ENCODE measurements at regions not wholly inside any gene's neighbourhood (a gene's known extent, or its start where the extent isn't known, plus 50 kb on each side); places are given as distances from the start of the nearest gene placed in this dataset.

- Histone ChIP-seq H3K36me3 (replicated peaks; ENCODE audit: insufficient read depth, low read length) (no peaks in the 10 kb centered on the region), H3K4me2 (ENCODE audit: low read depth, low read length) (no peak overlapping the region), H2AFZ (ENCODE audit: low read length) (no peak overlapping the region), H3K9me3 (replicated peaks; ENCODE audit: insufficient read depth, low read length) (no peaks in the 10 kb centered on the region), H3F3A (ENCODE audit: insufficient read depth, low read length) (no peaks in the 10 kb centered on the region), H3K4me3 (ENCODE audit: low read length) (no peak overlapping the region), H3K4me1 (ENCODE audit: low read length) (no peaks in the 10 kb centered on the region), H3K27ac (ENCODE audit: low read length) (no peak overlapping the region), H3K9me2 (replicated peaks; ENCODE audit: insufficient read depth, low read length) (no peaks in the 10 kb centered on the region), H3K27me3 (replicated peaks; ENCODE audit: insufficient read depth, low read length) (no peaks in the 10 kb centered on the region), H3K9ac (ENCODE audit: low read length) (no peak overlapping the region), H4K20me1 (ENCODE audit: insufficient read depth, low read length) (no peaks in the 10 kb centered on the region), H3K79me2 (ENCODE audit: low read length) (no peaks in the 10 kb centered on the region)
- TF ChIP-seq EZH2phosphoT487 (IDR thresholded peaks at IDR 0.05; ENCODE audit: low read length) = no peak
- no peak for DNase-seq
These were observed 85.4 kb downstream of the IRX2 start for GRCh38 chr5:2666081-2666480.

DNA sequence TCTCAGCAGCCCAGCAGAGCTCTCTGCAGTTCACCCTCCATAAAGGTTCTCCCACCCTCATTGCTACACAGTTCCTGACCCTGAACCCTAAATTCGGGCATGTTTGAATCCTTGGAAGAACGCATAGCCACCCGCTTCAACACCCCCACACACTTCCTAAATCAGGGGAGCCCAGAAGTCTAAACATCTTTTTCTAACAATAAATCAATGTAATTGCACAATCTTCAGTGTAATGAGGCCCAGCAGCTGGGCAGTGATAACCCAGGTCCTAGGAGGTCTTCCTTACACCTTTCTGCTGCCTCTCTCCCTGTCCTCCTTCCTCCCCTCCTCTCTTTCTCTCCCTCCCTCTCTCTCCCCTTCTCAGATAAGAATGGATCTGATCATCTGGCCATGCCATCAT, 88.0 kb downstream of the IRX2 start:
- Histone ChIP-seq H3F3A (ENCODE audit: insufficient read depth, low read length) (no peaks in the 10 kb centered on the region), H3K4me1 (ENCODE audit: low read length) (no peaks in the 10 kb centered on the region), H3K36me3 (replicated peaks; ENCODE audit: insufficient read depth, low read length) (no peaks in the 10 kb centered on the region), H3K4me2 (ENCODE audit: low read depth, low read length) (no peak overlapping the region), H3K27ac (ENCODE audit: low read length) (no peak overlapping the region), H3K4me3 (ENCODE audit: low read length) (no peak overlapping the region), H3K27me3 (replicated peaks; ENCODE audit: insufficient read depth, low read length) (no peaks in the 10 kb centered on the region), H2AFZ (ENCODE audit: low read length) (no peak overlapping the region), H4K20me1 (ENCODE audit: insufficient read depth, low read length) (no peaks in the 10 kb centered on the region), H3K9me3 (replicated peaks; ENCODE audit: insufficient read depth, low read length) (no peaks in the 10 kb centered on the region), H3K9me2 (replicated peaks; ENCODE audit: insufficient read depth, low read length) (no peaks in the 10 kb centered on the region), H3K79me2 (ENCODE audit: low read length) (no peaks in the 10 kb centered on the region), H3K9ac (ENCODE audit: low read length) (no peak overlapping the region)
- TF ChIP-seq EZH2 (optimal IDR thresholded peaks at IDR 0.05; ENCODE audit: low read depth, low read length) (no peak), EZH2phosphoT487 (IDR thresholded peaks at IDR 0.05; ENCODE audit: low read length) (no peak)
- TF ChIP-seq, protein P1, sequence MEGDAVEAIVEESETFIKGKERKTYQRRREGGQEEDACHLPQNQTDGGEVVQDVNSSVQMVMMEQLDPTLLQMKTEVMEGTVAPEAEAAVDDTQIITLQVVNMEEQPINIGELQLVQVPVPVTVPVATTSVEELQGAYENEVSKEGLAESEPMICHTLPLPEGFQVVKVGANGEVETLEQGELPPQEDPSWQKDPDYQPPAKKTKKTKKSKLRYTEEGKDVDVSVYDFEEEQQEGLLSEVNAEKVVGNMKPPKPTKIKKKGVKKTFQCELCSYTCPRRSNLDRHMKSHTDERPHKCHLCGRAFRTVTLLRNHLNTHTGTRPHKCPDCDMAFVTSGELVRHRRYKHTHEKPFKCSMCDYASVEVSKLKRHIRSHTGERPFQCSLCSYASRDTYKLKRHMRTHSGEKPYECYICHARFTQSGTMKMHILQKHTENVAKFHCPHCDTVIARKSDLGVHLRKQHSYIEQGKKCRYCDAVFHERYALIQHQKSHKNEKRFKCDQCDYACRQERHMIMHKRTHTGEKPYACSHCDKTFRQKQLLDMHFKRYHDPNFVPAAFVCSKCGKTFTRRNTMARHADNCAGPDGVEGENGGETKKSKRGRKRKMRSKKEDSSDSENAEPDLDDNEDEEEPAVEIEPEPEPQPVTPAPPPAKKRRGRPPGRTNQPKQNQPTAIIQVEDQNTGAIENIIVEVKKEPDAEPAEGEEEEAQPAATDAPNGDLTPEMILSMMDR (IDR thresholded peaks at IDR 0.05; ENCODE audit: low read length) = no peak
- DNase-seq = no peak

- no peaks in the 10 kb centered on the region for H3K9me3 ChIP-seq (replicated peaks; ENCODE audit: insufficient read depth, low read length)
- H3K4me1 ChIP-seq (ENCODE audit: low read length) = no peaks in the 10 kb centered on the region
- H3K9me2 ChIP-seq (replicated peaks; ENCODE audit: insufficient read depth, low read length) = no peaks in the 10 kb centered on the region
- H2AFZ ChIP-seq (ENCODE audit: low read length) = no peak overlapping the region
- no peak overlapping the region for H3K9ac ChIP-seq (ENCODE audit: low read length)
- no peak overlapping the region for H3K4me3 ChIP-seq (ENCODE audit: low read length)
- no peak overlapping the region for H3K4me2 ChIP-seq (ENCODE audit: low read depth, low read length)
- no peaks in the 10 kb centered on the region for H3F3A ChIP-seq (ENCODE audit: insufficient read depth, low read length)
- no peaks in the 10 kb centered on the region for H3K36me3 ChIP-seq (replicated peaks; ENCODE audit: insufficient read depth, low read length)
- no peak for TF ChIP-seq EZH2phosphoT487 (IDR thresholded peaks at IDR 0.05; ENCODE audit: low read length)
- no peak for TF ChIP-seq EZH2 (optimal IDR thresholded peaks at IDR 0.05; ENCODE audit: low read depth, low read length)
- TF ChIP-seq, protein P1 (IDR thresholded peaks at IDR 0.05; ENCODE audit: low read length) = no peak
- no peaks in the 10 kb centered on the region for H4K20me1 ChIP-seq (ENCODE audit: insufficient read depth, low read length)
- H3K27ac ChIP-seq (ENCODE audit: low read length) = no peak overlapping the region
- H3K79me2 ChIP-seq (ENCODE audit: low read length) = no peaks in the 10 kb centered on the region
- no peaks in the 10 kb centered on the region for H3K27me3 ChIP-seq (replicated peaks; ENCODE audit: insufficient read depth, low read length)
- no peak for DNase-seq
These were observed 91.2 kb downstream of the IRX2 start for GRCh38 chr5:2660315-2660714.

GRCh38 chr5:2658881-2659470, 92.5 kb downstream of the IRX2 start:
- no peaks in the 10 kb centered on the region for H3K79me2 ChIP-seq (ENCODE audit: low read length)
- H2AFZ ChIP-seq (ENCODE audit: low read length) = no peak overlapping the region
- H3K9ac ChIP-seq (ENCODE audit: low read length) = no peak overlapping the region
- H3K4me1 ChIP-seq (ENCODE audit: low read length) = no peaks in the 10 kb centered on the region
- H3K27ac ChIP-seq (ENCODE audit: low read length) = no peak overlapping the region
- H3K9me3 ChIP-seq (replicated peaks; ENCODE audit: insufficient read depth, low read length) = no peaks in the 10 kb centered on the region
- H3K9me2 ChIP-seq (replicated peaks; ENCODE audit: insufficient read depth, low read length) = no peaks in the 10 kb centered on the region
- no peak for DNase-seq
- no peaks in the 10 kb centered on the region for H3K27me3 ChIP-seq (replicated peaks; ENCODE audit: insufficient read depth, low read length)
- no peaks in the 10 kb centered on the region for H3F3A ChIP-seq (ENCODE audit: insufficient read depth, low read length)
- H4K20me1 ChIP-seq (ENCODE audit: insufficient read depth, low read length) = no peaks in the 10 kb centered on the region
- H3K4me2 ChIP-seq (ENCODE audit: low read depth, low read length) = no peak overlapping the region
- H3K36me3 ChIP-seq (replicated peaks; ENCODE audit: insufficient read depth, low read length) = no peaks in the 10 kb centered on the region
- H3K4me3 ChIP-seq (ENCODE audit: low read length) = no peak overlapping the region
- TF ChIP-seq, protein P1 (IDR thresholded peaks at IDR 0.05; ENCODE audit: low read length) = no peak
- no peak for TF ChIP-seq EZH2phosphoT487 (IDR thresholded peaks at IDR 0.05; ENCODE audit: low read length)
- no peak for TF ChIP-seq EZH2 (optimal IDR thresholded peaks at IDR 0.05; ENCODE audit: low read depth, low read length)
